ENCODE measurements at regions not wholly inside any gene's neighbourhood (a gene's known extent, or its start where the extent isn't known, plus 50 kb on each side); places are given as distances from the start of the nearest gene placed in this dataset.

GRCh38 chr5:15267966-15268365, 232.0 kb upstream of the FBXL7 start:
- no peak for TF ChIP-seq GATA2 (IDR thresholded peaks at IDR 0.05; ENCODE audit: low read depth, low read length)
- TF ChIP-seq GATA3 (IDR thresholded peaks at IDR 0.05; ENCODE audit: low read depth, low read length): no peak

- TF ChIP-seq GATA3 (IDR thresholded peaks at IDR 0.05; ENCODE audit: low read depth, low read length) (no peak), GATA2 (IDR thresholded peaks at IDR 0.05; ENCODE audit: low read depth, low read length) (no peak)
These were observed 233.1 kb upstream of the FBXL7 start for GRCh38 chr5:15266841-15267240.

GRCh38 chr5:15266229-15266628, 233.8 kb upstream of the FBXL7 start:
- TF ChIP-seq GATA3 (IDR thresholded peaks at IDR 0.05; ENCODE audit: low read depth, low read length) (no peak), GATA2 (IDR thresholded peaks at IDR 0.05; ENCODE audit: low read depth, low read length) (no peak)

GRCh38 chr5:15263942-15264341, 236.0 kb upstream of the FBXL7 start:
- TF ChIP-seq GATA2 (IDR thresholded peaks at IDR 0.05; ENCODE audit: low read depth, low read length) (no peak), GATA3 (IDR thresholded peaks at IDR 0.05; ENCODE audit: low read depth, low read length) (no peak)

- no peak for TF ChIP-seq GATA2 (IDR thresholded peaks at IDR 0.05; ENCODE audit: low read depth, low read length)
- no peak for TF ChIP-seq GATA3 (IDR thresholded peaks at IDR 0.05; ENCODE audit: low read depth, low read length)
These were observed 236.6 kb upstream of the FBXL7 start for GRCh38 chr5:15263406-15263805.

GRCh38 chr5:15261269-15261995, 238.5 kb upstream of the FBXL7 start:
- TF ChIP-seq GATA2 (IDR thresholded peaks at IDR 0.05; ENCODE audit: low read depth, low read length): no peak

GRCh38 chr5:15260356-15261268, 239.4 kb upstream of the FBXL7 start:
- no peak for TF ChIP-seq GATA2 (IDR thresholded peaks at IDR 0.05; ENCODE audit: low read depth, low read length)
- no peak for TF ChIP-seq GATA3 (IDR thresholded peaks at IDR 0.05; ENCODE audit: low read depth, low read length)

- TF ChIP-seq GATA2 (IDR thresholded peaks at IDR 0.05; ENCODE audit: low read depth, low read length) (no peak), GATA3 (IDR thresholded peaks at IDR 0.05; ENCODE audit: low read depth, low read length) (no peak)
These were observed 243.5 kb upstream of the FBXL7 start for GRCh38 chr5:15256485-15256884.

- TF ChIP-seq GATA2 (IDR thresholded peaks at IDR 0.05; ENCODE audit: low read depth, low read length) (no peak), GATA3 (IDR thresholded peaks at IDR 0.05; ENCODE audit: low read depth, low read length) (no peak)
These were observed 244.4 kb upstream of the FBXL7 start for GRCh38 chr5:15255576-15255975.

- TF ChIP-seq GATA2 (IDR thresholded peaks at IDR 0.05; ENCODE audit: low read depth, low read length) (no peak), GATA3 (IDR thresholded peaks at IDR 0.05; ENCODE audit: low read depth, low read length) (no peak)
These were observed 245.4 kb upstream of the FBXL7 start for GRCh38 chr5:15254607-15255006.

GRCh38 chr5:15252331-15252730, 247.6 kb upstream of the FBXL7 start:
- TF ChIP-seq GATA3 (IDR thresholded peaks at IDR 0.05; ENCODE audit: low read depth, low read length) (no peak), GATA2 (IDR thresholded peaks at IDR 0.05; ENCODE audit: low read depth, low read length) (no peak)

GRCh38 chr5:15249152-15249551, 250.8 kb upstream of the FBXL7 start:
- no peak for TF ChIP-seq GATA3 (IDR thresholded peaks at IDR 0.05; ENCODE audit: low read depth, low read length)
- no peak for TF ChIP-seq GATA2 (IDR thresholded peaks at IDR 0.05; ENCODE audit: low read depth, low read length)

GRCh38 chr5:15248731-15249130, 251.2 kb upstream of the FBXL7 start:
- TF ChIP-seq GATA3 (IDR thresholded peaks at IDR 0.05; ENCODE audit: low read depth, low read length) (no peak), GATA2 (IDR thresholded peaks at IDR 0.05; ENCODE audit: low read depth, low read length) (no peak)

GRCh38 chr5:15245913-15246312, 254.1 kb upstream of the FBXL7 start:
- no peak for TF ChIP-seq GATA3 (IDR thresholded peaks at IDR 0.05; ENCODE audit: low read depth, low read length)
- TF ChIP-seq GATA2 (IDR thresholded peaks at IDR 0.05; ENCODE audit: low read depth, low read length): no peak
